DOHH2 (cell line): ENCODE measurements at regions not wholly inside any gene's neighbourhood (a gene's known extent, or its start where the extent isn't known, plus 50 kb on each side); places are given as distances from the start of the nearest gene placed in this dataset.

Experiments used
- H3F3A ChIP-seq: fragments of 200-600 bp; sonication (generic), shearing (Covaris generic); 2 replicates; pipeline ENCODE4 v1.6.0; 2016; ENCODE audit warnings: antibody characterized with exemption, mild to moderate bottlenecking; ENCODE audit not compliant: control insufficient read depth, insufficient read depth
- H3K27ac ChIP-seq: fragments of 200-600 bp; sonication (generic); 2 replicates; pipeline ENCODE4 v1.5.1; 2014; ENCODE audit warnings: low read depth, mild to moderate bottlenecking, low read length, moderate library complexity
- H3K27me3 ChIP-seq: fragments of 200-600 bp; sonication (generic); 2 replicates; pipeline ENCODE4 v1.6.1; 2014; ENCODE audit warnings: mild to moderate bottlenecking, low read length, mixed read lengths; ENCODE audit not compliant: control insufficient read depth
- H3K36me3 ChIP-seq: fragments of 200-600 bp; sonication (generic); 2 replicates; pipeline ENCODE4 v1.6.1; 2014; ENCODE audit warnings: mild to moderate bottlenecking, low read length, moderate library complexity, mixed read lengths; ENCODE audit not compliant: control insufficient read depth
- H3K4me1 ChIP-seq: fragments of 200-600 bp; sonication (generic); 2 replicates; pipeline ENCODE4 v1.6.1; 2014; ENCODE audit warnings: mild to moderate bottlenecking, low read length, mixed read lengths; ENCODE audit not compliant: control insufficient read depth
- H3K4me2 ChIP-seq: fragments of 200-600 bp; sonication (generic); 2 replicates; pipeline ENCODE4 v1.6.0; 2014; ENCODE audit warnings: mild to moderate bottlenecking, low read length, moderate library complexity
- H3K4me3 ChIP-seq: fragments of 200-600 bp; sonication (generic); 2 replicates; pipeline ENCODE4 v1.5.1; 2014; ENCODE audit warnings: mild to moderate bottlenecking, low read length, mixed read lengths
- H3K79me2 ChIP-seq: fragments of 200-600 bp; sonication (generic); 2 replicates; pipeline ENCODE4 v1.6.1; 2014; ENCODE audit warnings: mild to moderate bottlenecking, low read length, mixed read lengths; ENCODE audit not compliant: control insufficient read depth
- H3K9me2 ChIP-seq: fragments of 200-600 bp; sonication (generic); replicated peaks from 2 replicates; pipeline ENCODE4 v1.6.1; 2014; ENCODE audit warnings: mild to moderate bottlenecking, low read length, mixed read lengths; ENCODE audit not compliant: control insufficient read depth
- H3K9me3 ChIP-seq: fragments of 200-600 bp; sonication (generic); 2 replicates; pipeline ENCODE4 v1.6.1; 2014; ENCODE audit warnings: antibody characterized with exemption, low read length, mixed read lengths; ENCODE audit not compliant: control insufficient read depth, insufficient read depth
- H4K20me1 ChIP-seq: fragments of 200-600 bp; sonication (generic); 2 replicates; pipeline ENCODE4 v1.6.0; 2014; ENCODE audit warnings: low read depth, mild to moderate bottlenecking, antibody characterized with exemption, low read length, moderate library complexity; ENCODE audit not compliant: control insufficient read depth, insufficient read depth
- EZH2phosphoT487 ChIP-seq: fragments of 200-600 bp; sonication (generic); IDR thresholded peaks from 2 replicates; pipeline ENCODE4 v1.6.1; 2017; ENCODE audit warnings: borderline replicate concordance, mild to moderate bottlenecking, antibody characterized with exemption, low read length, moderate library complexity, mixed read lengths
- TF ChIP-seq, protein P1 (sequence below): fragments of 200-600 bp; sonication (generic); IDR thresholded peaks from one replicate; pipeline ENCODE4 v1.5.1; 2014; ENCODE audit warnings: antibody characterized with exemption, mild to moderate bottlenecking, low read depth, low read length; ENCODE audit not compliant: poor library complexity, severe bottlenecking

DNA sequence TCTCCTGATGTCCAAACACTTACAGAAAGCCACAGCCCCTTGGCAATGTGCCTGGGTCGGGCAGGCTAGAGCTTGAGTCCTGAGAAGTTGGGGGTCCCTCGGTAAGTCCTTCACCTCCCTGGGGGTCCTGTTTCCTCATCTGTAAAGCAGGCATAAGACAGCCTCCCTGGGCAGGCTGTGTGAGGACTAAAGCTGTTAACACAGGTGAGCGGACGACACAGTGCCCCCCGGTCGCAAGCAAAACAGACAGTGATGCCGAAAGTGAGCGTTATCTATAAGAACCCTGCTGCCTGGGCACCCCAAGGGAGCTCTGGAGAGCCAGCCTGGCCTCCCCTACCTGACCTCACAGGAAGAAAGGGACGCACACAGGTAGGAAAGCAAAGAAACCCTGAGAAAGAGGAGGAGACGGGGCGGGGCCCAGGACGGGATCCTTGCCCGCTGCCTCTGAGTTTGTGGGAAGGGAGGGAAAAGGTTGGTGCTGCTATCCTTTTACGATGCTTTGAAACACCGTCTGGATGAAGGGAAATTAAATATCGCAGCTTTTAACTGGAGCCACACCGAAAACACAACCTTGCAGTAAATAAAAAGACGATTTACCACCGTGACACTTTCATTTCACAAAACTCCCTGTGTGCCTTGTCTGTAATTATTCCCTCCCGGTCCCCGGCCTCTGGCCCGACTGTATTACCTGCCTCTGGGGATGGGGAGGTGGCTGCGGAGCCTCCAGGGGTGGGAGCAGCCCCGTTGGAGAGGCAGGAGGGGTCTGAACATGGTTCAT, 67.1 kb downstream of the ENGASE start:
- Histone ChIP-seq H3K9me2 (no peaks in the 10 kb centered on the region), H4K20me1 (no peaks in the 10 kb centered on the region), H3F3A (no peaks in the 10 kb centered on the region), H3K79me2 (no peaks in the 10 kb centered on the region), H3K4me1 (no peaks in the 10 kb centered on the region), H3K9me3 (no peaks in the 10 kb centered on the region), H3K4me3 (no peak overlapping the region), H3K36me3 (no peaks in the 10 kb centered on the region), H3K27ac (no peak overlapping the region), H3K27me3 (no peaks in the 10 kb centered on the region), H3K4me2 (no peak overlapping the region)
- no peak for TF ChIP-seq EZH2phosphoT487
- TF ChIP-seq, protein P1, sequence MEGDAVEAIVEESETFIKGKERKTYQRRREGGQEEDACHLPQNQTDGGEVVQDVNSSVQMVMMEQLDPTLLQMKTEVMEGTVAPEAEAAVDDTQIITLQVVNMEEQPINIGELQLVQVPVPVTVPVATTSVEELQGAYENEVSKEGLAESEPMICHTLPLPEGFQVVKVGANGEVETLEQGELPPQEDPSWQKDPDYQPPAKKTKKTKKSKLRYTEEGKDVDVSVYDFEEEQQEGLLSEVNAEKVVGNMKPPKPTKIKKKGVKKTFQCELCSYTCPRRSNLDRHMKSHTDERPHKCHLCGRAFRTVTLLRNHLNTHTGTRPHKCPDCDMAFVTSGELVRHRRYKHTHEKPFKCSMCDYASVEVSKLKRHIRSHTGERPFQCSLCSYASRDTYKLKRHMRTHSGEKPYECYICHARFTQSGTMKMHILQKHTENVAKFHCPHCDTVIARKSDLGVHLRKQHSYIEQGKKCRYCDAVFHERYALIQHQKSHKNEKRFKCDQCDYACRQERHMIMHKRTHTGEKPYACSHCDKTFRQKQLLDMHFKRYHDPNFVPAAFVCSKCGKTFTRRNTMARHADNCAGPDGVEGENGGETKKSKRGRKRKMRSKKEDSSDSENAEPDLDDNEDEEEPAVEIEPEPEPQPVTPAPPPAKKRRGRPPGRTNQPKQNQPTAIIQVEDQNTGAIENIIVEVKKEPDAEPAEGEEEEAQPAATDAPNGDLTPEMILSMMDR: no peak

DNA sequence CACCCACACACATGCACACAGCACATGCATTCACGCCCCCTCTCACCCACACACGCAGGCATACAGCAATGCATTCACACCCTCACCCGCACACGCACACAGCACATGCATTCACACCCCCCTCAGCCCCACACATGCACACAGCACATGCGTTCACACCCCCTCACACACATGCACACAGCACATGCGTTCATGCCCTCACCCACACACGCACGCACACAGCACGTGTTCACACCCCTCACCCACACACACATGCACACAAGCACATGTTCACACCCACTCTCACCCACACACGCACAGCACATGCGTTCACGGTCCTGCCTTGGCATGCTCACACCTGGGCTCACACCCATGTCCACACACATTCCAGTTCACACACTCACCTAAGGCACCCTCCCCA, 64.2 kb downstream of the ENGASE start:
- H3K9me2 ChIP-seq: no peaks in the 10 kb centered on the region

DNA sequence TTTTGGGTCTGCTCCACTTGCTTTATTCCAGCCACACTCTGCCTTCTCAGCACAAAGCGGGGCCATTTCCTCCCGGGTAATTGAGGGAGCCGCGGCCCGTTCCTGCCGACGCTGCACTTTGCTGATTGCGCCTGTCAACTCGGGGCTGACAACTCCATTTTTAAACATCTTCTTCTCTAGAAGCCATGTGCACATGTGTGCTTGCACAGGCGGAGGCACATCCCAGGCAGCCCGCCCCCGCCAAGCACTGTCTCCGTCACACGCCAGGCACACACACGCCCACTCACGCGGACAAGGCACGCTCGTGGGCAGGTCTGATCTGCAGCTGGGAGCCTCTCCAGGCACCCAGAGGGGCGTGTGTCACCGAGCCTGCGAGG, 63.2 kb downstream of the ENGASE start:
- TF ChIP-seq, protein P1: no peak
- no peak for TF ChIP-seq EZH2phosphoT487
- H3K9me2 ChIP-seq: no peaks in the 10 kb centered on the region
- H4K20me1 ChIP-seq: no peaks in the 10 kb centered on the region
- H3F3A ChIP-seq: no peaks in the 10 kb centered on the region
- no peaks in the 10 kb centered on the region for H3K4me1 ChIP-seq
- H3K4me3 ChIP-seq: no peak overlapping the region
- H3K9me3 ChIP-seq: no peaks in the 10 kb centered on the region
- no peaks in the 10 kb centered on the region for H3K27me3 ChIP-seq
- H3K79me2 ChIP-seq: no peaks in the 10 kb centered on the region
- H3K4me2 ChIP-seq: no peak overlapping the region
- no peak overlapping the region for H3K27ac ChIP-seq
- no peaks in the 10 kb centered on the region for H3K36me3 ChIP-seq

More for the DNA sequence above, 64.2 kb downstream of the ENGASE start:
- Histone ChIP-seq H4K20me1 (no peaks in the 10 kb centered on the region), H3K4me1 (no peaks in the 10 kb centered on the region), H3K4me2 (no peak overlapping the region), H3K27me3 (no peaks in the 10 kb centered on the region), H3F3A (no peaks in the 10 kb centered on the region), H3K4me3 (no peak overlapping the region), H3K79me2 (no peaks in the 10 kb centered on the region), H3K27ac (no peak overlapping the region), H3K9me3 (no peaks in the 10 kb centered on the region), H3K36me3 (no peaks in the 10 kb centered on the region)
- TF ChIP-seq, protein P1: no peak
- TF ChIP-seq EZH2phosphoT487: no peak
